ENCODE measurements at regions not wholly inside any gene's neighbourhood (a gene's known extent, or its start where the extent isn't known, plus 50 kb on each side); places are given as distances from the start of the nearest gene placed in this dataset.

DNA sequence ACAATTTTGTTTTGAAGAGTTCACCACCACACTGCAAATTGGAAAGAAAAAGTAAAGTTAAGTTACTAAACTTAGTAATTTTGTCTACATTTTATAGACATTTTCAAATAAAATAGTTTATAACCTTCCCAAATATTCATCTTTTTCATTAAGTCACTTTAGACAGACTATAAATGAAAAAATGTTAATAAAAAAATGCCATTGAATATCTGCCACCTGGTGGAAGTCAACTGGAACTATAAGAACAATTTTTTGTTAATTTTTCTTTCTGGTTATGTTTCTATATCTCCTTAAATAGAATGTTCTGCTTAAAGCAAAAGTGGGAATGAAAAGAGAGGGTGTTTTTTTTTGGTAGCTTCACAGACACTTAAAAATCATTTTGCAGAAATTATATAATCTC is 534.4 kb upstream of the PCDH10 start:
- TF ChIP-seq PAX8 (CRISPR knock-in tag; IDR thresholded peaks at IDR 0.05; ENCODE audit: borderline replicate concordance) = no peak

DNA sequence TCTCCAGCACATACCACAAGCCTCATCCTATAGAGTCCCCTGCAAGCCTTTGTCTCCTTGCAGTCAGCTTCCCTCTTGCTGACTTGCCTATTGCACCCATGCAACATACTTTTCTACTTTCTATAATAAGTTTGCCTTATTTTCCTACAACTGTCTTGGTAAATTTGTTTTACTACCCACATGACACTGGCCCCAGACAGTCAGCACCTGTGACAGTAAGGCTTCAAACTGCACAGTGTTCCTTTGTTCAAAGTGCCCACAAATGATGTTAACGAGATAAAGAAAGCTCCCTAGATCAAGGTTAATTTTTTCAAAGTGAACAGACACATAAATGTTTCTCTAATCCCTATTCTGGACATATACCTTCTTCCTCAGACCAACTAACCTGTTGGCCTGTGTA is 529.1 kb upstream of the PCDH10 start:
- no TSS peak for BruUV-seq (replicated peaks)
- DNase-seq (ENCODE audit: low spot score) (no peak), FAIRE-seq (no peak), ATAC-seq (no peak)
- CTCF ChIA-PET (ENCODE audit: low intra/inter-chr PET ratio, low total read pairs) = no interaction called here
- in situ Hi-C loops (cut with HindIII; ENCODE audit: extremely low pct_ligation_motif_present, low pct_unique_long_range_greater_than_20kb) = no loop called here
- Histone ChIP-seq H3K4me3 (replicated peaks in 1 of 3; ENCODE audit: insufficient read depth in 1 of 3, low read depth in 2 of 3, low read length in 3 of 3) (no peak overlapping the region), H3K27ac (ENCODE audit: extremely low read length, insufficient read depth, low read length) (no peak overlapping the region), H3K36me3 (replicated peaks in 1 of 2; ENCODE audit: control insufficient read depth in 1 of 2, insufficient read depth in 2 of 2, low read length in 2 of 2) (no peaks in the 10 kb centered on the region), H3K4me2 (ENCODE audit: low read depth, low read length) (no peak overlapping the region), H4K20me1 (ENCODE audit: insufficient read depth, low read length) (no peaks in the 10 kb centered on the region), H3K4me1 (ENCODE audit: insufficient read depth, low read length) (no peaks in the 10 kb centered on the region), H3K9ac (ENCODE audit: insufficient read depth, low read depth, low read length) (no peak overlapping the region), H3K9me3 (ENCODE audit: low read length) (no peaks in the 10 kb centered on the region), H3K27me3 (ENCODE audit: control insufficient read depth in 1 of 2, insufficient read depth in 2 of 2, low read length in 2 of 2) (no peaks in the 10 kb centered on the region), H3K79me2 (ENCODE audit: insufficient read depth, low read length) (no peaks in the 10 kb centered on the region), H2AFZ (ENCODE audit: low read length) (no peak overlapping the region)
- TF ChIP-seq, protein P1, sequence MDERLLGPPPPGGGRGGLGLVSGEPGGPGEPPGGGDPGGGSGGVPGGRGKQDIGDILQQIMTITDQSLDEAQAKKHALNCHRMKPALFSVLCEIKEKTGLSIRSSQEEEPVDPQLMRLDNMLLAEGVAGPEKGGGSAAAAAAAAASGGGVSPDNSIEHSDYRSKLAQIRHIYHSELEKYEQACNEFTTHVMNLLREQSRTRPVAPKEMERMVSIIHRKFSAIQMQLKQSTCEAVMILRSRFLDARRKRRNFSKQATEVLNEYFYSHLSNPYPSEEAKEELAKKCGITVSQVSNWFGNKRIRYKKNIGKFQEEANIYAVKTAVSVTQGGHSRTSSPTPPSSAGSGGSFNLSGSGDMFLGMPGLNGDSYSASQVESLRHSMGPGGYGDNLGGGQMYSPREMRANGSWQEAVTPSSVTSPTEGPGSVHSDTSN (CRISPR knock-in tag; IDR thresholded peaks at IDR 0.05) = no peak
- TF ChIP-seq, protein P2, sequence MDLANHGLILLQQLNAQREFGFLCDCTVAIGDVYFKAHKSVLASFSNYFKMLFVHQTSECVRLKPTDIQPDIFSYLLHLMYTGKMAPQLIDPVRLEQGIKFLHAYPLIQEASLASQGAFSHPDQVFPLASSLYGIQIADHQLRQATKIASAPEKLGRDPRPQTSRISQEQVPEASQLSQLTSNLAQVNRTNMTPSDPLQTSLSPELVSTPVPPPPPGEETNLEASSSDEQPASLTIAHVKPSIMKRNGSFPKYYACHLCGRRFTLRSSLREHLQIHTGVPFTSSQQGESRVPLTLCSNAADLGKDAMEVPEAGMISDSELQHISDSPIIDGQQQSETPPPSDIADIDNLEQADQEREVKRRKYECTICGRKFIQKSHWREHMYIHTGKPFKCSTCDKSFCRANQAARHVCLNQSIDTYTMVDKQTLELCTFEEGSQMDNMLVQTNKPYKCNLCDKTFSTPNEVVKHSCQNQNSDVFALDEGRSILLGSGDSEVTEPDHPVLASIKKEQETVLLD (CRISPR knock-in tag; IDR thresholded peaks at IDR 0.05; ENCODE audit: low read depth) = no peak
- TF ChIP-seq ZBTB38 (CRISPR knock-in tag; IDR thresholded peaks at IDR 0.05) = no peak
- no peak for TF ChIP-seq ESRRA (CRISPR knock-in tag; IDR thresholded peaks at IDR 0.05; ENCODE audit: low read depth)
- TF ChIP-seq YEATS2 (CRISPR knock-in tag; IDR thresholded peaks at IDR 0.05; ENCODE audit: borderline replicate concordance) = no peak
- no peak for TF ChIP-seq AKAP8 (CRISPR knock-in tag; IDR thresholded peaks at IDR 0.05)
- TF ChIP-seq GATAD1 (CRISPR knock-in tag; IDR thresholded peaks at IDR 0.05) = no peak
- no peak for TF ChIP-seq ZNF570 (CRISPR knock-in tag; IDR thresholded peaks at IDR 0.05; ENCODE audit: borderline replicate concordance)
- no peak for TF ChIP-seq NR2F6 (IDR thresholded peaks at IDR 0.05)
- TF ChIP-seq NR2F6 (CRISPR knock-in tag; IDR thresholded peaks at IDR 0.05) = no peak
- TF ChIP-seq NFIC (IDR thresholded peaks at IDR 0.05; ENCODE audit: low read length) = no peak
- intact Hi-C loops (cut with micrococcal nuclease; ENCODE audit: unreplicated experiment) = no loop called here
- WGBS (ENCODE audit: low lambda C conversion rate) = 0% methylated on average over 1 of the region's 1 CpG
- POLR2A ChIA-PET = no interaction called here

More for the DNA sequence above, 534.4 kb upstream of the PCDH10 start:
- CTCF ChIA-PET (ENCODE audit: low intra/inter-chr PET ratio, low total read pairs) = no interaction called here
- ATAC-seq (no peak), FAIRE-seq (no peak), DNase-seq (ENCODE audit: low spot score) (no peak)
- intact Hi-C loops (cut with micrococcal nuclease; ENCODE audit: unreplicated experiment) = no loop called here
- Histone ChIP-seq H3K4me3 (replicated peaks in 1 of 3; ENCODE audit: insufficient read depth in 1 of 3, low read depth in 2 of 3, low read length in 3 of 3) (no peak overlapping the region), H3K4me2 (ENCODE audit: low read depth, low read length) (no peak overlapping the region), H3K9me3 (ENCODE audit: low read length) (no peaks in the 10 kb centered on the region), H3K4me1 (ENCODE audit: insufficient read depth, low read length) (no peaks in the 10 kb centered on the region), H3K79me2 (ENCODE audit: insufficient read depth, low read length) (no peaks in the 10 kb centered on the region), H2AFZ (ENCODE audit: low read length) (no peak overlapping the region), H3K9ac (ENCODE audit: insufficient read depth, low read depth, low read length) (no peak overlapping the region), H3K36me3 (replicated peaks in 1 of 2; ENCODE audit: control insufficient read depth in 1 of 2, insufficient read depth in 2 of 2, low read length in 2 of 2) (no peaks in the 10 kb centered on the region), H3K27ac (ENCODE audit: extremely low read length, insufficient read depth, low read length) (no peak overlapping the region), H3K27me3 (ENCODE audit: control insufficient read depth in 1 of 2, insufficient read depth in 2 of 2, low read length in 2 of 2) (no peaks in the 10 kb centered on the region), H4K20me1 (ENCODE audit: insufficient read depth, low read length) (no peaks in the 10 kb centered on the region)
- in situ Hi-C loops (cut with HindIII; ENCODE audit: extremely low pct_ligation_motif_present, low pct_unique_long_range_greater_than_20kb) = no loop called here
- POLR2A ChIA-PET = no interaction called here
- BruUV-seq (replicated peaks) = no TSS peak

Data from HepG2 (cell line).